NCI-H460 (cell line): ENCODE measurements at regions not wholly inside any gene's neighbourhood (a gene's known extent, or its start where the extent isn't known, plus 50 kb on each side); places are given as distances from the start of the nearest gene placed in this dataset.
"Not testable (repeated sequence)": the region's sequence is repeated elsewhere in the genome, so short reads cannot be mapped to it uniquely, and the experiment has no call there.

Experiments used
- DNase-seq: peaks from one replicate; pipeline ENCODE4 v3.0.0-alpha.2; 2016; ENCODE audit warnings: low read depth; ENCODE audit errors: extremely low read depth
- small RNA-seq, 2 experiments: library from RNA; depleted of rRNA; stranded (forward); fragments of <200 nt; gene quantifications; one replicate each; pipeline ENCODE3, GENCODE V24; 2014

GRCh38 chr2:167328808-167329207, 440.5 kb downstream of the XIRP2 start:
- DNase-seq: not testable (repeated sequence)

DNA sequence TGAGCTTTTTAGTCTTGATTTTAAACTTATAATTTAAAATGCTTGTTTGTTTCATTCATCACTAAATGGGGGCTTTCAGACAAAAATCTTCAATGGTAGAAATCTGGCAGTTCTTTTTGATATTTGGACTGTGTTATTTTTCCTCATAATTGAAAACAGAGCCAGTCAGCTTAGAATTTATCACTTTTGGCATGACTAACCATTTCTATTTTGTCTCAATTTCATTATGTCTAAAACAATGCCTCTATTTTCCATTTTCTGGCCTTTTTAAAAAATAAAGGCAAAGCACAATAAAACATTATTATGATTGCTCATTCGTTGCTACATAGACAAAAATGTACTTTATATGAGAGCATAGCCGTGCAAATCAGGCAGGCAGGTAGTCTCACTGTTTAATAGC, 434.5 kb downstream of the XIRP2 start:
- no peak for DNase-seq

GRCh38 chr2:167318581-167318980, 430.3 kb downstream of the XIRP2 start:
- no peak for DNase-seq

- no peak for DNase-seq
These were observed 422.2 kb downstream of the XIRP2 start for GRCh38 chr2:167310442-167310841.

Small RNAs in the stretch of these regions (small RNA-seq; reads per million reads assigned to genes)
- 0 reads per million in 2 experiments for gene RNU7-148P
